Progenitor cell of endocrine pancreas (in vitro differentiated cells): ENCODE measurements at regions not wholly inside any gene's neighbourhood (a gene's known extent, or its start where the extent isn't known, plus 50 kb on each side); places are given as distances from the start of the nearest gene placed in this dataset.
"Not testable (repeated sequence)": the region's sequence is repeated elsewhere in the genome, so short reads cannot be mapped to it uniquely, and the experiment has no call there.

Source experiments
- DNase-seq: peaks from one replicate; pipeline ENCODE4 v3.0.0; 2021; ENCODE audit warnings: low spot score; ENCODE audit not compliant: unreplicated experiment
- H3K27ac Mint-ChIP-seq: 2 replicates; pipeline ENCODE4 v1.8.0; 2021; ENCODE audit warnings: mild to moderate bottlenecking, moderate library complexity, mixed read lengths
- H3K27me3 Mint-ChIP-seq: 2 replicates; pipeline ENCODE4 v1.8.0; 2021; ENCODE audit warnings: mixed read lengths
- H3K36me3 Mint-ChIP-seq: 2 replicates; pipeline ENCODE4 v1.8.0; 2022; ENCODE audit warnings: mixed read lengths; ENCODE audit not compliant: insufficient read depth
- H3K4me1 Mint-ChIP-seq: 2 replicates; pipeline ENCODE4 v1.8.0; 2021; ENCODE audit warnings: low read depth, mixed read lengths
- H3K4me3 Mint-ChIP-seq: 2 replicates; pipeline ENCODE4 v1.8.0; 2021; ENCODE audit warnings: low read depth, mild to moderate bottlenecking, moderate library complexity, mixed read lengths
- H3K9me3 Mint-ChIP-seq: 2 replicates; pipeline ENCODE4 v1.8.0; 2021; ENCODE audit warnings: low read depth, mixed read lengths
- TF ChIP-seq, protein P1 (sequence below): fragments of 200-600 bp; sonication (generic); IDR thresholded peaks from one replicate; pipeline ENCODE4 v1.5.0; 2021; ENCODE audit warnings: antibody characterized with exemption, mild to moderate bottlenecking; ENCODE audit not compliant: unreplicated experiment

DNA sequence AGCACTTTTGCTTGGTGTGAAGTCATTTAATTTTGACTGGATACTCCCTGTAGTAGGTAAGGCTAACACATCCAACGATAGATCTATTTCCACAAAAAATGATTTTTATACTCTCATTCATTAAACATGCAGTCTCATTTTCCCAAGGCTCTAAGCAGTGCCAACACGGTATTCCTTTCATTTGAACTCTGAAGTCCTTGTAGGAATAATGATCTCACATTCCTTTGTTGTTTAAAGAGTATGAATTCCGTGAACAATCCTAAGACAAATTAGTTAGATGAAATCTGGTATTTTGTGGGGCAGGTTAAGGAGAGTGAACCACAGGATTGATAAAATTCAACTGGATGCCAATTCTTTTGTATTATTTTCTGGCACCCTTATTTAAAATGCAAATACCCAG lies 66.6 kb downstream of the LACC1 start:
- no peak overlapping the region for H3K27ac Mint-ChIP-seq
- H3K4me3 Mint-ChIP-seq, result no peak overlapping the region
- no peak for DNase-seq
- H3K9me3 Mint-ChIP-seq, result peaks cover 4% of the 10 kb centered on the region
- TF ChIP-seq, protein P1, sequence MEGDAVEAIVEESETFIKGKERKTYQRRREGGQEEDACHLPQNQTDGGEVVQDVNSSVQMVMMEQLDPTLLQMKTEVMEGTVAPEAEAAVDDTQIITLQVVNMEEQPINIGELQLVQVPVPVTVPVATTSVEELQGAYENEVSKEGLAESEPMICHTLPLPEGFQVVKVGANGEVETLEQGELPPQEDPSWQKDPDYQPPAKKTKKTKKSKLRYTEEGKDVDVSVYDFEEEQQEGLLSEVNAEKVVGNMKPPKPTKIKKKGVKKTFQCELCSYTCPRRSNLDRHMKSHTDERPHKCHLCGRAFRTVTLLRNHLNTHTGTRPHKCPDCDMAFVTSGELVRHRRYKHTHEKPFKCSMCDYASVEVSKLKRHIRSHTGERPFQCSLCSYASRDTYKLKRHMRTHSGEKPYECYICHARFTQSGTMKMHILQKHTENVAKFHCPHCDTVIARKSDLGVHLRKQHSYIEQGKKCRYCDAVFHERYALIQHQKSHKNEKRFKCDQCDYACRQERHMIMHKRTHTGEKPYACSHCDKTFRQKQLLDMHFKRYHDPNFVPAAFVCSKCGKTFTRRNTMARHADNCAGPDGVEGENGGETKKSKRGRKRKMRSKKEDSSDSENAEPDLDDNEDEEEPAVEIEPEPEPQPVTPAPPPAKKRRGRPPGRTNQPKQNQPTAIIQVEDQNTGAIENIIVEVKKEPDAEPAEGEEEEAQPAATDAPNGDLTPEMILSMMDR, result no peak
- H3K36me3 Mint-ChIP-seq, result peaks cover 1% of the 10 kb centered on the region
- no peaks in the 10 kb centered on the region for H3K4me1 Mint-ChIP-seq
- H3K27me3 Mint-ChIP-seq, result no peaks in the 10 kb centered on the region

DNA sequence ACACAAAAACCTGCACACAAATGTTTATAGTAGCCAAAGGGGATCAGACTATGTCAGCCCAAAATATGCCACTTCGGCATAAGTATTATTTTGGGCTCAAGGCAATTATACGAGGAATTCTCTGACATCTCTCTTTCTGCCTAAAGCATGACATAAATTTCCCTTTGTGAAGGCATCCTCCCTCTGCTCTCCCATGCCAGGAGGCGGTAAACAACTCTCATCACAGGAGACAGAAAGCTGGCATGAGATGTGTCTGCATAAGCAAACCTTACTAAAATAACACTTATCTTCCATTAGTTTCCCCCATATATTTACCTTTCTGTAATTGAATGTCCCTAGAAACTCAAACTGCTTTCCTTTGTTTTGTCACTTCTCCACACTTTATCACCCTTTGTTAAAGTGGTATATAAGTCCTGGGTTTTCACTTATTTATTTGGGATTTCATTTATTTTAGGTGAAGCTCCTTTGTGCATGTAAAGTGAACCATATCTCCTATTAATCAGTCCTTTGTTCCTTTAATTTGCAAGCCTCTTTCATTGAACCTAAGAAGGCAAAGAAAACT lies 68.3 kb downstream of the LACC1 start:
- no peaks in the 10 kb centered on the region for H3K27me3 Mint-ChIP-seq
- peaks cover 4% of the 10 kb centered on the region for H3K9me3 Mint-ChIP-seq
- no peak for DNase-seq
- no peak overlapping the region for H3K4me3 Mint-ChIP-seq
- H3K4me1 Mint-ChIP-seq, result no peaks in the 10 kb centered on the region
- TF ChIP-seq, protein P1, result no peak
- H3K27ac Mint-ChIP-seq, result no peak overlapping the region
- H3K36me3 Mint-ChIP-seq, result peaks cover 1% of the 10 kb centered on the region

DNA sequence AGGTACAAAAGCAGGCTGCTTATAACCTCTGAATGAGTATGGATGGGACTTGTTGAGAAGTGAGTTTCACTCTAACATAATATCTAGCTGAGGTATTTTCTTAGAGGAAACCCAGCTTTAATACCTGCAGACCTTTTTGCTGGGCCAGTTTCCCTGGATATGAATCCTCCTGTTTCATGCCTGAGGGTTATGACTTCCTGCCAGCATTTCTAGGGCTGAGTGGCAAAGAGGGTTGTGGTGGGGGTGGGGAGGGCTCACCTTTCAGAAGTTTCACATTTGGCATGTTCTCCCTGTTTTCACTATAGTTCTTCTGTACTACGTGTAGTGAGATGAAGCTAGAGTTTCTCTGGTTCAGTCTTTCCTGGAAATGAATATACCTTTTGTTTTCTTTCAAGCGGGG lies 73.7 kb downstream of the LACC1 start:
- TF ChIP-seq, protein P1, result no peak
- DNase-seq, result no peak
- Mint-ChIP-seq H3K27ac (no peak overlapping the region), H3K4me1 (no peaks in the 10 kb centered on the region), H3K27me3 (no peaks in the 10 kb centered on the region), H3K4me3 (no peak overlapping the region), H3K9me3 (no peaks in the 10 kb centered on the region), H3K36me3 (no peaks in the 10 kb centered on the region)

DNA sequence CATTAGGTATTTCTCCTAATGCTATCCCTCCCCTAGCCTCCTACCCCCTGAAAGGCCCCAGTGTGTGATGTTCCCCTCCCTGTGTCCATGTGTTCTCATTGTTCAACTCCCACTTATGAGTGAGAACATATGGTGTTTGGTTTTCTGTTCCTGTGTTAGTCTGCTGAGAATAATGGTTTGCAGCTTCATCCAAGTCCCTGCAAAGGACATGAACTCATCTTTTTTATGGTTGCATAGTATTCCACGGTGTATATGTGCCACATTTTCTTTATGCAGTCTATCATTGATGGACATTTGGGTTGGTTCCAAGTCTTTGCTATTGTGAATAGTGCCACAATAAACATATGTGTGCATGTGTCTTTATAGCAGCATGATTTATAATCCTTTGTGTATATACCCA lies 77.3 kb downstream of the LACC1 start:
- not testable (repeated sequence) for H3K27ac Mint-ChIP-seq, H3K27me3 Mint-ChIP-seq, H3K4me1 Mint-ChIP-seq, DNase-seq, H3K9me3 Mint-ChIP-seq, H3K4me3 Mint-ChIP-seq, H3K36me3 Mint-ChIP-seq

DNA sequence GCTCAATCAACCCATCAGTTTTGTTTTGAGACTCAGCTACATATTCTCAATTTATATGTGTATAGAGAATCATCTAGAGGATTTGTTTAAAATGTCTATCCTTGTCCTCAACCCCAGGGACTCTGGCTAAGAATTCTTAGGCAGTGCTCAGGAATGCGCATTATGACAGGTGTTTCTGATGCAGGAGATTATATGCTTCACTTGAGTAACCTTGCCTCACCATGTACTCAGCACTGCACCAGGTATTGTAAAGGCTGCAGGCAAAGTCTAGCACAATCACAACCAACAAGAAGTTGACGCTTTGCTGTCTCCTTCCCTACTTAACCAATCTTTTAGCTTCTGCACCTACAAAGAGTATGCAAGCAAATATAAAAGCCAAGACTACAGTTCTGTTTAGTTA lies 79.6 kb downstream of the LACC1 start:
- no peaks in the 10 kb centered on the region for H3K36me3 Mint-ChIP-seq
- H3K9me3 Mint-ChIP-seq, result no peaks in the 10 kb centered on the region
- no peak for DNase-seq
- TF ChIP-seq, protein P1, result no peak
- peaks cover 3% of the 10 kb centered on the region for H3K4me1 Mint-ChIP-seq
- H3K4me3 Mint-ChIP-seq, result no peak overlapping the region
- no peak overlapping the region for H3K27ac Mint-ChIP-seq
- H3K27me3 Mint-ChIP-seq, result no peaks in the 10 kb centered on the region

DNA sequence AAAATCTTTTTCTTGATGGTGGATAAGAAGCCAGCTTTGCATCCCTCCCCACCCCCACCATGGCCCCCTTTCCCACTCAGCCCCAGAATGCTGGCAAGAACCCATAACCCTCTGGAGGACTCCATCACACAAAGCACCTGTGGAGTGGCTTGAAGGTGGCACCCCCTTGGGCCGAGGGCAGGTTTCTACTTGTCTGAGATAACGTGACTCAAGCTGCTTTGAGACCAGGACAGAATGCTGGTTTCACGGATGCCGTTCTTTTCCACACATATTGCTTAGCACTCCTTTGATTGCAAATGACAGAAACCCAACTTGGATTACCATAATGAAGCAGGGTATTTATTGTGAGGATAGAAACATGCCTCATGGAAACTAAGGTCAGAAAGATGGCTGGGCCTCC lies 82.2 kb downstream of the LACC1 start:
- TF ChIP-seq, protein P1, result no peak
- Mint-ChIP-seq H3K4me1 (peaks cover 9% of the 10 kb centered on the region), H3K9me3 (no peaks in the 10 kb centered on the region), H3K4me3 (no peak overlapping the region), H3K36me3 (no peaks in the 10 kb centered on the region), H3K27ac (no peak overlapping the region), H3K27me3 (no peaks in the 10 kb centered on the region)
- DNase-seq, result no peak
